ENCODE measurements at regions not wholly inside any gene's neighbourhood (a gene's known extent, or its start where the extent isn't known, plus 50 kb on each side); places are given as distances from the start of the nearest gene placed in this dataset.

GRCh38 chr18:56210520-56210919 is 427.9 kb downstream of the TXNL1 start:
- no peak for DNase-seq

DNA sequence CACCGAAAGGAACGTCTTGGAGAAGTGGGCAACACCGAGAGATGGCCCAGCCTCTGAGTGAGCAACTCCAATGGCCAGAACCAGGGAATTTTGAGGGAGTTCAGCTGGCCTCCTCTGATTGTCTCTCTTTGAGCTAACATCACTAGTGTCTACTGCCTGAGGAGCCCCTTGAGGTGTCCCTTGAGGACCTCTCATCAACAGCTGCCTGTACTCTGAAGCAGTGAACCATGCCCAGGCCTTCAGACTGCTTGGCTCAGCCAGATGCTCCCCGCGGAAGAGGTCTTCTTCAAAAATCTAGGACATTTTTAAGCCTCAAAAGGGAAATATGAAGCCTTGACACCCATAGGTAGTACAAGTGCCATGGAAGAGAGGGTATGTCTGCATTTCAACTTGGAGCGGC is 430.4 kb downstream of the TXNL1 start:
- DNase-seq, result no peak

DNA sequence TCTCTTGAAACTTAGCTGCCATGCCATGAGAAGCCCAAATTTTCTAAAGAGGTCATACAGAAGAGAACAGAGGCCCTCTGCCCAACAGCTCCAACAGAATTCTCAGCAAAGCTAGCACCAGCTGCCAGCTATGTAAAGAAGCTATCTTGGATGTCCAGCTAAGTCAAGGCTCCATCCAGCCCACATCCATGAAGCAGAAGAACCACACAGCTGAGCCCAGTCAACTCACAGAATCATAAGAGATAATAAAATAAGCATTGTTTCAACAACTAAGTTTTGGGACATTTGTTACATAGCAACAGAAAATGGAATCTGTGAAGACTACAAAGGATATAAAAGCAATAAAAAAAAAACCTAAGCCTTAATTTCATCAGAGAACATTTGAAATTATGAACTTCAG is 434.3 kb downstream of the TXNL1 start:
- DNase-seq, result no peak

- DNase-seq, result no peak
These were observed 435.7 kb downstream of the TXNL1 start for GRCh38 chr18:56202678-56203077.

DNA sequence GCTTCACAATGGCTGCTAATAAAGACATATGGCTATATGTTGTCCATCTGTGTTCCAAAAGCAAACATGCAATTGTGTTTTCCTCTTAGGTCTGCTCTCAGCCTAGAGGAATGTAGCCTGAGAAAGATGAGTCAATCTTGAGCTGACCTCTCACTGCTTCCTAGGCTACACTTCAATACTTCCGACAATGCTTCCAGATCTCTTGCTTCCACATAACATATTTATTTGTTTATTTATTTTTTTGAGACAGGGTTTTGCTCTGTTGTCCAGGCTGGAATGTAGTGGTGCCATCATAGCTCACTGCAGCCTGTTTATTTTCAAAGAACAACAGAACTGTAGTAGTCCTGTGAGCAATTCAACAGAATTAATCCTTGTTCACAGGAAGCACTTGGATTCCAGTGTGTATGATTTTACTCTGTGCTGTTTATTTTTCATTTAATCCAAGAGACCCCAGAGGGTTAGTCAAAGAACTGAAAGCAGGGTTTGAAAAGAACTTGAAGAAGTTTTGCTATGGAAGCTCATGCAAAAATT is 437.9 kb downstream of the TXNL1 start:
- DNase-seq, result peak; percentile 89

DNA sequence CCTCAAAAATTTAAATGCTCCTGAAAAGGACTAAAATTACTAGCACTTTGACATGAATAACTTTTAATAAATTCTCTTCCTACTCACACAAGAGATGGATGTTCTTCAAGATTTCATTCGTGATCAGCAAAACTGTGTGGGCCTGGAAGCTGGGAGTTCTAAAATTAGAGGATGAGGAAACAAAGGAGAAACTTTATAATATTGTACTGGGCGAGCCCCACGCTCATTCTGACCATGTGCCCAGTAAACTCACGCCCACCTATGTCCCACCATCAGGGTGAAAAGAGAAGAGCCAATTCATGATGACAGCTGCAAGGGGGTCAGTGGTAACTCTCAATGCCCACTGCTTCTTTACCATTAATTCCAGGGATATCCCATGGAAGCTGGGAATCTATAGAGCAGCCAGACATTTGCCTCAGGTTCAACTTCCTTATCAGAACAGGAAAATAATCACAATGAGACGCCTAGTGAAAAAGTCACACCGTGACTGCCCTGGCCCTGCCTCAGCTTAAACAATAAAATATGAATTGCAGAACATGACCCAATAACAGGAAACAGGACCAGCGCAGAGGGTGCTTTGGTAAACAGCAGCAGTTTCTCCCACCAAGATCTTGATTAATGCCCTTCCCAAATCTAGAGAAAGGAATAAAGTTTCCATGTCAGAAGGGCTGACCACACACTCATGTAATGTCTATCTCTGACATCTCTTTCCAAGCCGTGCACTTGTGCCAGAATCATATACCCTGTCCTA is 438.6 kb downstream of the TXNL1 start:
- DNase-seq, result no peak

DNA sequence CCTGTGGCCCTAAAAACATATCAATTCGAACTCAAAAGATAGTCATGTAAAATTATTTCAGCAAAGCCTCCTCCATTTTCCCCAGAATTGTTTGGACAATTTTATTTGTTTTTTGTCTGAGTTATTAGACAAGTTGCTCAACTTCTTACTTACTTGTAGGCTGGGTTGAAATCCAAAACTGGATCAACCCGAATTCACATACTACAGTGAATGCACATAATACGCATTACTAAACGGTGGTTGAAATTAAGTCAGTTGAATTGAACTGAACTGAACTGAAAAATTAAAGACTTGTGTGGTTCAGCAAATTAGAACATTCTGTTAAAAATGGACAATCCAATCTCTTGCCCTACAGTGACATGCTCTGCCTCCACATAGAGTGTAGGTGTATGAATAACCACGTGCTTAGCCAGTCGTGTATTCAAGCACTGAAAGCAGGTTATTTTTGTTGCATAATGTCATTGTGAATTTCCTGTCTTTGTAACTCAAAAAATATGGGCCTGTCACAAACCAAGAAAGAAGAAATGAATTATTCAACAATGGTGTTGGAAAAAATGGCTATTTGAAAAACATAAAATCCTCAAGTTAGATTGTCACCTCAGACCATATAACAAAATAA is 441.0 kb downstream of the TXNL1 start:
- DNase-seq, result no peak

DNA sequence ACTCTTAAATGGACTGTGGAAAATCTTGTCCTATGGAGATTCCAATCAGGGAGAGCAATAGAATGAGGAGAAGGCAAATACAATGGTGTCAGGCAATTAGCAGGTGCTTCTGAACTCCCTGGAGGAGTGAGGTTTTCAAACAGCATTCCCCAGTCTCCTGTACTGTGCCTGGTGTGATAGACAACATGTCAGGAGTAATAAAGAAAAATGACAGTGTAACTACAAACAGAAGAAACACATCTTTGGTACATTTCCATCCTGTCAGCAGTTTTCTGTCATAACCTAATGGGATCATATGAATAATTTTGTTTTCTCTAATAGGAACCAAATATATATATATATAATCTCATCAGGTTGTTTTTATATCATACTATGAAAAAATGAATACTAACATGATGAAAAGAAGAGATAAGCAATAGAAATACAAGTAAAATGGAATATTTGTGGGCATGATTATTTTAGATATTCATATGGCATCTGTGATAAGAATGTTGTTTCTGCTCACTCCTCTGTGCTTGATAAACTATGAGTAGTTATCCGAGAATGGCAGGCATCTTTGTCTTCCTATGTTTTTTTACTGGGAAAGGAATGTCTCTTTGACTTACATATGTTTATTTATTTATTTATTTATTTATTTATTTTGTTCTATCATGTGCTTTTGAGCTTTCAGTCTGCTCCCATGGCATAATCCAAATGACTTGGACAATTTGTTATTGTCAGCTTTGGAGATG is 441.7 kb downstream of the TXNL1 start:
- DNase-seq, result peak; percentile 17

- no peak for DNase-seq
These were observed 447.1 kb downstream of the TXNL1 start for GRCh38 chr18:56191334-56191733.

GRCh38 chr18:56189615-56190014 is 448.8 kb downstream of the TXNL1 start:
- DNase-seq, result no peak

GRCh38 chr18:56188529-56189275 is 449.7 kb downstream of the TXNL1 start:
- DNase-seq, result peak; percentile 29

GRCh38 chr18:56186319-56186718 is 452.1 kb downstream of the TXNL1 start:
- DNase-seq, result no peak

DNA sequence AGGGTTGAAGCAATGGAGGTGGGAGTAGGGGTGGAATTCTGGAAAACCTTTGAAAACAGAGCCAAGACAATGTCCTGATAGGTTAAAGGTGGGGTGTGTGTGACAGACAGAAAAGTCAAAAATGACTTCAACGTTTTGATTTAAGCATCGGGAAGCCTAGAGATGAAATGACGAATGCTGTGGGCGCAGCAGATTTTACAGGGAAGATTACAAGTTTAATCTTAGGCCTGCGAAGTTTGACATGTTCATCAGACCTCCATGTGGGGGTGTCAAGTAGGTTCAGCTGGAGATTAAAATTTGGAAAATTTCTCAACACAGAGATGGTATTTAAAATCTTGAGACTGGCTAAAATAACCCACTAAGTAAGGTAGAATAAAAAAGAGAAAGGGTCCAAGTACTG is 453.3 kb downstream of the TXNL1 start:
- DNase-seq, result no peak

GRCh38 chr18:56176751-56177150 is 461.6 kb downstream of the TXNL1 start:
- DNase-seq, result no peak

- no peak for DNase-seq
These were observed 462.9 kb downstream of the TXNL1 start for GRCh38 chr18:56175330-56176001.

- DNase-seq, result no peak
These were observed 464.7 kb downstream of the TXNL1 start for GRCh38 chr18:56173542-56174220.

DNA sequence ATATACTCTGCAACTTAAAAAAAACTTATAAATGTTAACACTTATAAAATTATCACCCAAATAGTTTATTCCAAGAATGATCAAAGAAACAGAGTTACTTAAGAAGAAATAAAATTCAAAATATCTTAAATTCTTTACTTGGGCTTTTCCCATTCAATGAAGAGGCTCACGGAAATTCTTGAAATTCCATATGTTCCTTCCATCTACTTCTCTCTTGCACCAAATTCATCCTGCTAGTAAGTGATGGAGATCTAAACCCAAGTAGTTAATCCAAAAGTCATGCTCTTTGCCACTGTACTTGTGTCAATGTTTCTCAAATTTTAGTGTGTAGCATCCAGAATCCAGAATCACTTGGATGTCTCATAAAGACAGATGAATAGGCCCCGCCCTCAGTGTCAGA is 465.9 kb downstream of the TXNL1 start:
- no peak for DNase-seq

GRCh38 chr18:56171848-56172247 is 466.5 kb downstream of the TXNL1 start:
- DNase-seq, result no peak

- DNase-seq, result no peak
These were observed 470.2 kb downstream of the TXNL1 start for GRCh38 chr18:56168049-56168781.

- DNase-seq, result no peak
These were observed 471.0 kb downstream of the TXNL1 start for GRCh38 chr18:56167366-56167765.

GRCh38 chr18:56166914-56167313 is 471.5 kb downstream of the TXNL1 start:
- peak; percentile 39 for DNase-seq

Measured in NCI-H69 (cell line).